ENCODE measurements at regions not wholly inside any gene's neighbourhood (a gene's known extent, or its start where the extent isn't known, plus 50 kb on each side); places are given as distances from the start of the nearest gene placed in this dataset.

DNA sequence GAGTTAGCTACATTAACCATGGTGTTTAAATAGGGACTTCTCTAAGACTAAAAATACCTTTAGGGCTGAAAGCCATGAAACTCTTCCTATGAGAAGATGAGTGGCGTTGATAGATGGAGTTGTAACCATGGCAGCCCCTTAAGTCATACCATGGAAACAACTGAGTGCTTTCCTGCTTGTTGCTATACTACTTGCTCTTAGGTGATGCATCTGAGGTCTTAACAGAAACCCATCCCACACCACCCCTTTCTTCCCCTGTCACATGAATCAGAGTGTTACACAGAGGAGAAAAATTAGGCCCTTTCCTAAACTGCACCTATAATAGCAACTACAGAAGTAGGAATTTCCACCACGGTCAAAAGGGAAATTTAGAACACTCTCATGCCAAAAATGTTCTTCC lies 64.3 kb upstream of the ZC3H12C start:
- DNase-seq (ENCODE audit: low spot score in 2 of 2, unreplicated experiment in 2 of 2), result no peak
- TF ChIP-seq, protein P1, sequence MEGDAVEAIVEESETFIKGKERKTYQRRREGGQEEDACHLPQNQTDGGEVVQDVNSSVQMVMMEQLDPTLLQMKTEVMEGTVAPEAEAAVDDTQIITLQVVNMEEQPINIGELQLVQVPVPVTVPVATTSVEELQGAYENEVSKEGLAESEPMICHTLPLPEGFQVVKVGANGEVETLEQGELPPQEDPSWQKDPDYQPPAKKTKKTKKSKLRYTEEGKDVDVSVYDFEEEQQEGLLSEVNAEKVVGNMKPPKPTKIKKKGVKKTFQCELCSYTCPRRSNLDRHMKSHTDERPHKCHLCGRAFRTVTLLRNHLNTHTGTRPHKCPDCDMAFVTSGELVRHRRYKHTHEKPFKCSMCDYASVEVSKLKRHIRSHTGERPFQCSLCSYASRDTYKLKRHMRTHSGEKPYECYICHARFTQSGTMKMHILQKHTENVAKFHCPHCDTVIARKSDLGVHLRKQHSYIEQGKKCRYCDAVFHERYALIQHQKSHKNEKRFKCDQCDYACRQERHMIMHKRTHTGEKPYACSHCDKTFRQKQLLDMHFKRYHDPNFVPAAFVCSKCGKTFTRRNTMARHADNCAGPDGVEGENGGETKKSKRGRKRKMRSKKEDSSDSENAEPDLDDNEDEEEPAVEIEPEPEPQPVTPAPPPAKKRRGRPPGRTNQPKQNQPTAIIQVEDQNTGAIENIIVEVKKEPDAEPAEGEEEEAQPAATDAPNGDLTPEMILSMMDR (IDR thresholded peaks at IDR 0.05; ENCODE audit: unreplicated experiment), result no peak
- Mint-ChIP-seq H3K4me3 (no peak overlapping the region), H3K27ac (no peak overlapping the region), H3K9me3 (no peaks in the 10 kb centered on the region), H3K27me3 (ENCODE audit: low read depth) (no peaks in the 10 kb centered on the region), H3K4me1 (peaks cover 5% of the 10 kb centered on the region), H3K36me3 (no peaks in the 10 kb centered on the region)

DNA sequence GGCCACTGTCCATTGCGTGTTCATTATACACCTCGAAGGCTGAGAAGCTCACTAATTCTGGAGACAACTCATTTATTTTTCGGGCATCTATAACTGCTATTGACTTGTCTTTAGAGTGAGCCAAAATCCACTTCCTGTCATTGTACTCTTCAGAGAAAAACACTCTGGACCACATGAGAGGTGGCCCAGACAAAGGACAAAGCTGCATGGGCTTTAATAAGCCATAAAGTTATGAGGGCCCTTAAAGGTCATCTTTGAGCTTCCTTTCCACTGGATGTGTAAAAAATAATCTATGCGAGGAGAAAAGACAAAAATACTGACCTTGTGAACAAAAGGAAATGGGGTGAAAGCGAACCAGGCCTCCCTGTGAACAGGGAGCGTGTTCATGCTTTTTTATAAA lies 63.5 kb upstream of the ZC3H12C start:
- H3K9me3 Mint-ChIP-seq, result no peaks in the 10 kb centered on the region
- no peak overlapping the region for H3K4me3 Mint-ChIP-seq
- H3K4me1 Mint-ChIP-seq, result peaks cover 5% of the 10 kb centered on the region
- H3K36me3 Mint-ChIP-seq, result no peaks in the 10 kb centered on the region
- TF ChIP-seq, protein P1 (IDR thresholded peaks at IDR 0.05; ENCODE audit: unreplicated experiment), result no peak
- no peak for DNase-seq (ENCODE audit: low spot score in 2 of 2, unreplicated experiment in 2 of 2)
- H3K27me3 Mint-ChIP-seq (ENCODE audit: low read depth), result no peaks in the 10 kb centered on the region
- no peak overlapping the region for H3K27ac Mint-ChIP-seq

DNA sequence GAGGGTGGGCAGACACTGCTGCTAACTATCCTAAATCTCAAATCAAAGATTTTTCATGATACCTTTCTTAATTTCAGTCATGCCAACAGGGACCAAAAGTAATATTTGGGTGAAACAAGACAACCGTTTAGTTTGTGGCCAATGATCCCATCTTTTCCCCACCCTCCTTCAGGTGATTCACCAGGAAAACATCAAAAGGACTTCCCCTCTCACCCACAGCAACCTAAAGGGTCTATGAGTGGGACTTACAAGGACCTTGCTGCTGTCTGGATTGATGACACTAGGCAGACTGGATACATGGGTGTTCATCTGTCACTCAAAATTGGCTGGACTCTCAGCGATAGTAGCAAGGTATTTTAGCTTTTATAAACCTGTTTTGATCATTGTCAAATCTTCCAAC lies 62.0 kb upstream of the ZC3H12C start:
- no peak for DNase-seq (ENCODE audit: low spot score in 2 of 2, unreplicated experiment in 2 of 2)
- Mint-ChIP-seq H3K4me3 (no peak overlapping the region), H3K27ac (no peak overlapping the region), H3K9me3 (no peaks in the 10 kb centered on the region), H3K4me1 (peaks cover 5% of the 10 kb centered on the region), H3K27me3 (ENCODE audit: low read depth) (no peaks in the 10 kb centered on the region), H3K36me3 (no peaks in the 10 kb centered on the region)
- TF ChIP-seq, protein P1 (IDR thresholded peaks at IDR 0.05; ENCODE audit: unreplicated experiment), result no peak

DNA sequence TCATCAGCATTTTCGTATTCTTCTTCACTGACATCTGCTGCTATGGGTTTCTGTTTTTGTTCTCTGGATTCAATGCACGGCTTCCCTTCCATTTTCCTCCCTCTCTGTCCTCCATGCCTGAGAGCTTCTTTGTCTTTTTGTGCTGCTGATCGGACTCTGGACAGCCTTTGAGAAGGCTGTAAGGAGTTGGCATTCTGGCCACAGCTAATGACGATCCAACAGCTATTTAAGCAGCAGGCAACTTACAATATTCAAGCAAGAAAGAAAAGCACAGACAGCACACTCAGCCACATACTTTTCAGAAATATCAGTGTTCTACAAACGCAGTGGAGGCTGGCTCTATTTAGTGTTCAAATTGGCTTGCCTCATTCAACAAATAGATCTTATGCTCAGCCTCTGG lies 60.9 kb upstream of the ZC3H12C start:
- Mint-ChIP-seq H3K27ac (no peak overlapping the region), H3K4me1 (peaks cover 5% of the 10 kb centered on the region), H3K4me3 (no peak overlapping the region), H3K9me3 (no peaks in the 10 kb centered on the region), H3K27me3 (ENCODE audit: low read depth) (no peaks in the 10 kb centered on the region), H3K36me3 (no peaks in the 10 kb centered on the region)
- TF ChIP-seq, protein P1 (IDR thresholded peaks at IDR 0.05; ENCODE audit: unreplicated experiment), result no peak
- DNase-seq (ENCODE audit: low spot score in 2 of 2, unreplicated experiment in 2 of 2), result no peak

DNA sequence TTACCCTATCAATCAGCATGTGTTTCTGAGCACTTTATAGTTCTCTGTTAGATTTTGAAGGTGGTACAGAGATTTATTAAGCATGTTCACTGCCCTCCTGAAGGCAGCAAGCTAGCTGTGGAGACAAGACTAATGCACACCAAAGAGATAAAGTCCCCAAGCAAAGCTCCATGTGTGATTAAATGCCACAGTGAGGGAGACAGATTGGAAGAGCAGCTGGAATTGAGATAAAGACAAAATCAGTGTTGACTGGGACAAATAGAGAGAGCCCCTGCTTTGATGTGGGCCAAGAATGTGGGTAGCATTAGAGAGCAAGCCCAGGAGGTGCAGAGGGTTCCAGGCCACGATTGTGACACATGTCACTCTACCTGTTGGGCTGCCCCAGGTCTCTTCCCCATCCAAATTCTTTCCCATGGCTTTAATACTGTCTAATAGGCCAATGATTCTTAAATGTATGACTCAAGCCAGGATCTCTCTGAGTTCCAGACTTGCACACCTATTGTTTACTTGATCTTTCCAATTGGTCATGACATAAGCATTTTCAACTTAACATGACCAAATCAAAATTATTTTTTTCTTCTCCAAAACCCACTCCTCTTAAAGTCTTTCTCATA lies 60.1 kb upstream of the ZC3H12C start:
- H3K27me3 Mint-ChIP-seq (ENCODE audit: low read depth), result no peaks in the 10 kb centered on the region
- H3K9me3 Mint-ChIP-seq, result no peaks in the 10 kb centered on the region
- no peaks in the 10 kb centered on the region for H3K36me3 Mint-ChIP-seq
- H3K4me1 Mint-ChIP-seq, result peaks cover 5% of the 10 kb centered on the region
- H3K4me3 Mint-ChIP-seq, result no peak overlapping the region
- DNase-seq (ENCODE audit: low spot score in 2 of 2, unreplicated experiment in 2 of 2), result no peak
- TF ChIP-seq, protein P1 (IDR thresholded peaks at IDR 0.05; ENCODE audit: unreplicated experiment), result no peak
- H3K27ac Mint-ChIP-seq, result no peak overlapping the region

DNA sequence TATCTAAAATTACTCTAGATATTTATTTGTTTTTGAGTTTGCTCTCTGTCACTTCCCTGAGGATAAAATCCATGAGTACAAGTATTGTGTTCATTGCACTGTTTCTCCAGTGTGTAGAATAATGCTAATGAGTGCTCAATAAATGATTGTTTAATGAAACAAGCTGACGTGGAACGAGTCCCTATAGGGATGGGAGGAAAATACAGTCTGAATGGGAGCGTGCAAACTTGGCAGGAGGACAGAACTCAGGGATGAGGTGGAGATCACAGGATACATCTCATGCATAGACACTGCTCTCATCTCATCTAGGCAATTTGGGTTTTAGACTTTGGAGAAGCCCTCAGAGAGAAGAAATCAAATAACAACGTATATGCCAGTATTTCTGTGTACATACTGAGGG lies 58.4 kb upstream of the ZC3H12C start:
- no peak for DNase-seq (ENCODE audit: low spot score in 2 of 2, unreplicated experiment in 2 of 2)
- H3K36me3 Mint-ChIP-seq, result no peaks in the 10 kb centered on the region
- no peak overlapping the region for H3K4me3 Mint-ChIP-seq
- H3K27me3 Mint-ChIP-seq (ENCODE audit: low read depth), result no peaks in the 10 kb centered on the region
- H3K27ac Mint-ChIP-seq, result no peak overlapping the region
- H3K9me3 Mint-ChIP-seq, result no peaks in the 10 kb centered on the region
- peaks cover 5% of the 10 kb centered on the region for H3K4me1 Mint-ChIP-seq
- TF ChIP-seq, protein P1 (IDR thresholded peaks at IDR 0.05; ENCODE audit: unreplicated experiment), result no peak
